ENCODE measurements at regions not wholly inside any gene's neighbourhood (a gene's known extent, or its start where the extent isn't known, plus 50 kb on each side); places are given as distances from the start of the nearest gene placed in this dataset.

DNA sequence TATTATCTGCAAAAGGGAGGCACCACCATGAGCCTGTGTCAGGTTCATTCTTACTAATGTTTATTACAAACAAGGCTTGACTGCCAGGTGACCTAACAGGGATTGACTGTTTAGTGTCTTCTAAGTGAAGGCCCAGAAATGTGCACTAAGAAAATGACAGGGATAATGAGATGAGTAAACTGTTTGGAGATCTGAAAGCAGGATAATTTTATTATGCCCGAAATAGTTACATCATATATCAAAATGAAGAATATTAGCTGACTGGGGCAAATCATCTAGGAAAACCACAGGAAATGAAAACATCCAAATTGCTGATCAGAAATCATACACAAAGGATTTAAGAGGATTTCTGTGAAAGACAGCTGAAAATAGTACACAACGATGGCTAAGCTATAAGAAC is 516.7 kb downstream of the HDGFL1 start:
- DNase-seq = no peak
- TF ChIP-seq, protein P1, sequence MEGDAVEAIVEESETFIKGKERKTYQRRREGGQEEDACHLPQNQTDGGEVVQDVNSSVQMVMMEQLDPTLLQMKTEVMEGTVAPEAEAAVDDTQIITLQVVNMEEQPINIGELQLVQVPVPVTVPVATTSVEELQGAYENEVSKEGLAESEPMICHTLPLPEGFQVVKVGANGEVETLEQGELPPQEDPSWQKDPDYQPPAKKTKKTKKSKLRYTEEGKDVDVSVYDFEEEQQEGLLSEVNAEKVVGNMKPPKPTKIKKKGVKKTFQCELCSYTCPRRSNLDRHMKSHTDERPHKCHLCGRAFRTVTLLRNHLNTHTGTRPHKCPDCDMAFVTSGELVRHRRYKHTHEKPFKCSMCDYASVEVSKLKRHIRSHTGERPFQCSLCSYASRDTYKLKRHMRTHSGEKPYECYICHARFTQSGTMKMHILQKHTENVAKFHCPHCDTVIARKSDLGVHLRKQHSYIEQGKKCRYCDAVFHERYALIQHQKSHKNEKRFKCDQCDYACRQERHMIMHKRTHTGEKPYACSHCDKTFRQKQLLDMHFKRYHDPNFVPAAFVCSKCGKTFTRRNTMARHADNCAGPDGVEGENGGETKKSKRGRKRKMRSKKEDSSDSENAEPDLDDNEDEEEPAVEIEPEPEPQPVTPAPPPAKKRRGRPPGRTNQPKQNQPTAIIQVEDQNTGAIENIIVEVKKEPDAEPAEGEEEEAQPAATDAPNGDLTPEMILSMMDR (IDR thresholded peaks at IDR 0.05 in 8 of 11, conservative IDR thresholded peaks at IDR 0.05 in 3 of 11) = no peak
- intact Hi-C loops (cut with DNase I; ENCODE audit: low total_unique reads) = no loop called here
- Histone ChIP-seq H3K9me3 (peaks cover 0 to 10% (median 0%) of the 10 kb centered on the region in 8 donors), H3K27ac (no peak overlapping the region), H3K36me3 (no peaks in the 10 kb centered on the region), H3K4me1 (no peaks in the 10 kb centered on the region), H3K27me3 (replicated peaks in 1 of 7) (no peaks in the 10 kb centered on the region), H3K4me3 (no peak overlapping the region)
- WGBS, 5 donors = 54 to 80% (median 68%) methylated on average over 2 of the region's 2 CpGs

DNA sequence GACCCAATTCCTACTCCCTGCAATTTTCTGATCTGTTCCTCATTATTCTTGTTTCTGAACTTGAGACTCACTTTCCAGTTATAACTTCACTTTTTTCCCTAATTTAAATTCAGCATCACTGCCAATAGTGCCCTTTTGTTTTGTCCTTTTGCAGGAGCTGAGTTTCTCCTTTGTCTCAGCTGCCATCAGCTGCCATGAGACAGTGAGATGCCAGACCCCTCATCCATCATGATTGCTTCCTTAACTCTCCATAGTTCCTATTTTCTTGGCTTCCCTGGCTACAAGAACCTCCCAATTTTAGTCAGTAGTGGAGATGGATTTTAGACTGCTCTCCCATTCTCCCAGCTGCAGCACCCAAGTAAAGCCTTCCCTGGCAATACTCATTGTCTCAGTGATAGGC is 518.1 kb downstream of the HDGFL1 start:
- no peaks in the 10 kb centered on the region for H3K36me3 ChIP-seq
- DNase-seq = no peak
- H3K27ac ChIP-seq = no peak overlapping the region
- no peaks in the 10 kb centered on the region for H3K27me3 ChIP-seq (replicated peaks in 1 of 7)
- peaks cover 0 to 10% (median 0%) of the 10 kb centered on the region in 8 donors for H3K9me3 ChIP-seq
- H3K4me3 ChIP-seq = no peak overlapping the region
- intact Hi-C loops (cut with DNase I; ENCODE audit: low total_unique reads) = no loop called here
- TF ChIP-seq POLR2A (IDR thresholded peaks at IDR 0.05) (no peak), POLR2AphosphoS5 (IDR thresholded peaks at IDR 0.05) (no peak)
- TF ChIP-seq, protein P1 (IDR thresholded peaks at IDR 0.05 in 8 of 11, conservative IDR thresholded peaks at IDR 0.05 in 3 of 11) = no peak
- no peaks in the 10 kb centered on the region for H3K4me1 ChIP-seq

DNA sequence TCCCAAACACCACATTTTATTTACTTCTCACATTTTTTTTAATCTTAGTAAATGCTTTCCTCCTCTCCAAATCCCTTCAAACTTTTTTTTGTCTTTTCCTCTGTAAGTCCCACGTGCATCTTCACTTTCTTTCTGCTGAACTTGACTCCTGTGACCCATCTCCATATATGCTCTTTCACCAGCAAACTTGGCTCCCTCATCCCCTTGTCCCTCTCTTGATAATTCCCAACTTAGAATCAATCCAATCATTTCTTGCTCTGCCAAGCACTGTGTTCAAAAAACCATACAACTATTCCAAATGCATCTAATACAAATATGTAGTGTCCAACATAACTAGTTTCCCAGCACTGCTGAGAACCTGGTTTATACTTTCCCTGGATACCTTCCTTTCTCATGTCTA is 519.4 kb downstream of the HDGFL1 start:
- WGBS, 5 donors = 34 to 65% (median 45%) methylated on average over 1 of the region's 1 CpG

DNA sequence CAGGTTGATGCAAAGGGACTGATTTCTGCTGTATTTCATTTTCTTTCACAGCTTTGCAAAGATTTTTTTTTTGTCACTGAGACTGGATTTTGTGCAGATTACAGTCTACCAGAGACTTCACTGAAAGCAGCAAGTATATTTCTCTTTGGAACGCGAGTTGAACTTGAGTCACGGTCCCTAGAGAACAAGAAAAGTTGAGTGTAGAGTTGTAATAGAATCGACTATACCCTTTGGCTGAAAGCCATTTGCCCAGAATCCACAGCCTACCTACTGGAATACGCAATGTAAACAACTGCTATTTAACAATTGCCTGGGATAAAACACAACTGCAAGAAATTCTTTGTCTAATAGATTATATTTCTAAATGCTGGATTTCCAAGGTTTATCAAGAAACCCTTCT is 520.6 kb downstream of the HDGFL1 start:
- Histone ChIP-seq H3K27me3 (replicated peaks in 1 of 7) (no peaks in the 10 kb centered on the region), H3K4me3 (no peak overlapping the region), H3K36me3 (no peaks in the 10 kb centered on the region), H3K4me1 (no peaks in the 10 kb centered on the region), H3K27ac (no peak overlapping the region), H3K9me3 (peaks cover 0 to 8% (median 0%) of the 10 kb centered on the region in 8 donors)
- 86 to 94% (median 88%) methylated on average over 5 of the region's 5 CpGs for WGBS, 5 donors
- no peak for DNase-seq
- no peak for TF ChIP-seq POLR2A (IDR thresholded peaks at IDR 0.05)
- TF ChIP-seq POLR2AphosphoS5 (IDR thresholded peaks at IDR 0.05) = no peak
- TF ChIP-seq, protein P1 (IDR thresholded peaks at IDR 0.05 in 8 of 11, conservative IDR thresholded peaks at IDR 0.05 in 3 of 11) = no peak
- intact Hi-C loops (cut with DNase I; ENCODE audit: low total_unique reads) = no loop called here

More for the DNA sequence above, 519.4 kb downstream of the HDGFL1 start:
- Histone ChIP-seq H3K4me1 (no peaks in the 10 kb centered on the region), H3K9me3 (peaks cover 0 to 8% (median 0%) of the 10 kb centered on the region in 8 donors), H3K27ac (no peak overlapping the region), H3K27me3 (replicated peaks in 1 of 7) (no peaks in the 10 kb centered on the region), H3K4me3 (no peak overlapping the region), H3K36me3 (no peaks in the 10 kb centered on the region)
- no peak for DNase-seq
- TF ChIP-seq POLR2A (IDR thresholded peaks at IDR 0.05) = no peak
- TF ChIP-seq POLR2AphosphoS5 (IDR thresholded peaks at IDR 0.05) = no peak
- TF ChIP-seq, protein P1 (IDR thresholded peaks at IDR 0.05 in 8 of 11, conservative IDR thresholded peaks at IDR 0.05 in 3 of 11) = no peak
- intact Hi-C loops (cut with DNase I; ENCODE audit: low total_unique reads) = no loop called here
